Fibroblast of skin of abdomen (primary cell): ENCODE measurements at regions not wholly inside any gene's neighbourhood (a gene's known extent, or its start where the extent isn't known, plus 50 kb on each side); places are given as distances from the start of the nearest gene placed in this dataset.

Source experiments
- DNase-seq: peaks from one replicate; pipeline ENCODE4 v3.0.0-alpha.2; 2013

DNA sequence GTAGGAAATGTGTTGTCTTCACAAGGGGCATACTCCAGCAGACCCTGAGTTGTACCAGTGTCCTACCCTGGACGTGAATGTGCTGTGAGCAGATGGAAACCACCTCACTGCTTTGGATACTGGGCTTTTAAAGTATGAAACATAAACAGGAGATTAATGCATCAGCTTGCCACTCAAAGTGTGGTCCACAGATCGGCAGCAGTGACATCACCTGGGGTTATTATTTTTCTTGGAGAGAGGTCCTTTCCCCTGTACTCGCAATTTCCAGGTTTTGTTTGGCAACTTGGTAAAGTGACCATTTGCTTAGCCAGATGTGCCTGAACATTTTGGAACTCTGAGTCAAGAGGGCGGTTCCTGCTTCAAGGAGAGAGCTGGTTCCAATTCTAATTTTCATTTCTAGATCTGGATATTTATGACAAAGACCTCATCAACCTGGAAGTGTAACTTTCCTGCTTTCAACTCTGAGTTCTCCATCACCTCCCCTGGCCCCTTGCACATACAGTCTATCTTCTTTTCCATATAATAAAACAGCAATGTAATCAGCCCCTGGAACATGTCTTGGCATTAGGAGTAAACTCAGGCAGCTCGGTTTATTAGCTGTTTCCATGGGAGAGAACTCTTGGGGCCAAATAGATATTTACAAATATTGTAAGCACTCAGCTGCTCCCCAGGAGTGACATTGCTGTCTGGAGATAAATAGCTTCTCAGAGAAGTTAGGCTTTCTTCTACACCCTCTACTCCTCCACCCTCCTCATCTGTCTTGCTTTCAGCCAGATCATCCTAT, 237.0 kb upstream of the TBX3 start:
- peak; percentile 36 for DNase-seq

DNA sequence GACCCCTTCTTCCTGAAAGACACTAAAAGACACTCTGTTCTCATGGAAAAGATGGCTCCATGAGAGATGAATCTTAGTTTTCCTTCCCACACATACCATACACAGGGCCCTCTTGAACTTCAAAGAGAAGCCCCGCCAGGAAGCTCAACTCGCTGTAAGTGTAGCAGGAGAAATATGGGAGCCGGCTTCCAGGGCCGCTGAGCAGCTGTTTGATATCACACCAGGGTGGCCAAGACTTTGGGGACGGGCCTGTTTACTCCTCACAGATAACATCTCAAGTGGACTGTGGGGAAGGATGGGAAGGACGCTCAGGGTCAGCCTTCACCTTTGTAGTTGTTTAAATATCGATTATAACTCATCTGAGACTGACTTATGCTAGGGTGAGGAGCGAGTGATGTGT, 235.5 kb upstream of the TBX3 start:
- DNase-seq, result no peak

GRCh38 chr12:114918535-114919233, 234.7 kb upstream of the TBX3 start:
- peak; percentile 50 for DNase-seq

DNA sequence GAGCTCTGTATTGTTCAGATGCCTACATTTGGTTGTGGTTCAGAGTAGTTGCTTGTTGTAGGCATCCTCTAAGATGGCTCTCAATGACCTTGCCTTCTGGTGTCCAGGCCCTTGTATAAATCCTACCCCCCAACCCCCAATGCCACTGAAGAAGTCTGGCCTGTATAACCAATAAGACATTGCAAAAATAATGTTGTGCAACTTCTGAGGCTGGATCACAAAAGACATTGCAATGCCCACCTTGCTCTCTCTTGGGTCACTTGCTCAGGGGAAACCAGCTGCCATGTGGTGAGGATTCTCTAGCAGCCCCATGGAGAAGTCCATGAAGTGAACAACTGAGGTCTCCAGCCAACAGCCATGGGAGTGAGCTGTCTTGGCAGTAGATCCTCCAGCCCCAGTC, 234.0 kb upstream of the TBX3 start:
- DNase-seq, result no peak

- no peak for DNase-seq
Measured at GRCh38 chr12:114917307-114917706, 233.3 kb upstream of the TBX3 start.

DNA sequence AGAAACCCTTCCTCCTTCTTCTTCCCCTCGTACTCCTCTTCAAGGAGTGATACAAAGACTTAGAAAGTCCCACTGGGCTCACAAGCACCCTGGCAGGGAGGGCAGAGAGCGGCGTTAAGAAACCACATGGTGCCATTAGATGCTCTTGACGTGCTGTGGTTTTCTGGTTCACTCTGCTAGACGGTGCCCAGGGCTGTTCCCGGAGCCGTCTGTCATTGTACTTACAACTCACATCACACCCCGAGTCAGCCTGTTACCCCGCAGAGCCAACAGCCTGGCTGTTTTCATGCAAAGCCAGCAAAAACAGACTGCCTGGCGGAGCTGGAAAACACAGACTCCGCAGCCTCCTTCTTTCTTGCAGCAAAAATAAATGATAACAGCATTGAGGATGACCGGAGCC, 232.6 kb upstream of the TBX3 start:
- DNase-seq, result no peak

- peak; percentile 65 for DNase-seq
Measured at GRCh38 chr12:114916124-114916523, 232.1 kb upstream of the TBX3 start.

- peak; percentile 68 for DNase-seq
Measured at GRCh38 chr12:114913871-114914801, 230.2 kb upstream of the TBX3 start.

- DNase-seq, result no peak
Measured at GRCh38 chr12:114912811-114913210, 228.8 kb upstream of the TBX3 start.

DNA sequence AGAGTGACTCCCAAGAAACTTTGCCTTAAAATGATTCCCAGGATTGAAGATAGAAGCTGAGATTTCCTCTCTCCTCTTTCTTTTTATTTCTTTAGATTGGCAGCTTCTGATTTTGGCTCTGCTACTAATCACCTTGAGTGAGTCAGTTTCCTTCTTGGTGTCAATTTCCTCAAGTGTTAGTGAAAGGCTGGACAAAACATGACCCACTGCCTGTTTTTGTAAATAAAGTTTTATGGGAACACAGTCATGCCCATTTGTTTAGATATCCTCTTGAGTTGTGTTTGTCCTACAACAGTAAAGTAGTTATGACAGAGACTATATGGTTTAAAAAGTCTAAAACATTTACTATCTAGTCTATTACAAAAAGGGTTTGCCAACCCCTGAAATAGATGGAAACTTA, 227.2 kb upstream of the TBX3 start:
- no peak for DNase-seq

DNA sequence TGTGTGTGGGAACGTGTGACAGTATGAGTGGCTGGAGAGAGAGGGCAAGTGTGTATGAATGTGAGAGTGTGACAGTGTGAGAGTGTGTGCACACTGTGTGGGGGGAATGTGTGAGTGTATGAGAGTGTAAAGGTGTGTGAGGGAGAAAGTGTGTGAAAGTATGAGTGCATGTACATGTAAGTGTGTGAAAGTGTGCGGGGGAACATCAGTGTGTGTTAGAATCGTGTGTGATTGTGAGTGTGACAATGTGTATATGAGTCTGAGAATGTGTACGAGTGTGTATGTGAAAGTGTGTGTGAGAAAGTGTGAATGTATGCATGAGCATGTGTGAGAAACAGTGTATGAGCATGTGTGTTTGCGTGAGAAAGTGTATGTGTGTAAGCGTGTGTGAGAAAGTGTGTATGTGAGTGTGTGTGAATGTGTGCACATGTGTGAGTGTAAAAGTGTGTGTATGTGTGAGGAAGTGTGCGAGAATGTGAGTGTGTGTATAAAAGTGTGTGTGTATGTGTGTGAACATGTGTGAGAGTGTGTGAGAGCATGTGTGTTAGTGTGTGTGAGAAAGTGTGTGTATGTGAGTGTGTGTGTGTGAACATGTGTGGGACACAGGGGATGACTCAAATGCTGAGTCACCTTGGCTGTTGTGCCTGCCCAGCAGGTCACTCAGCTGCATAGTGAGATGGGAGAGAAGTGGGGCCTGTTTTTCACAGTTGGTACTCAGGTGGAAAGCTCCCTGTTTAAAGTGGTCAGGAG, 220.5 kb upstream of the TBX3 start:
- DNase-seq, result peak; percentile 67

DNA sequence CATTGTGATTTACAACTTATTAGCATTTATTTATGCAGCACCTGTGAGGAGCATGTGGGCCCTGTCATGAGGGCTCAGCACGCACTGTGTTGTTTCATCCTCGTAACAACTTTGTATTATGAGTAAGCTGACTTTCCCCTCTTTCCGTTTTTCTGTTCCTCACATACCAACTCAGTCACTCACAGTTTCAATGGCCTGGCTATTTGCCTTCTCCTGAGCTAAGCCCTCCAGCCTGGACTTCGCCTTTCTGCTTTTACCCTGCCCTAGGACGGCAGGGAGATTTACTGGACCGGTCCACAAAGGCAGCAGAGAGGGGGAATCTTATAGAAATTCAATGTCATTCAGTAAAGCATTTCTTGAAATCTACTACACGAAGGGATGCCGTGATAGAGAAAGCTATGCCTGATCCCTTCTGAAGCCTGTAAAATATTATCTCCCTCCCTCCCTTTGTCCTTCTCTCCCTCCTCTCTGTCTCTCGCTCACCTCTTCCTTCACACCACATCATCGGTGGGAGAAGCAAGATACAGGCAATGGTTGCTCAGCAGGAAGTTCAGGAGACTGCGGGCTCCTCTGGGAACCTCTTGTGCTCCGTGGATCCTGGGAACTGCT, 219.2 kb upstream of the TBX3 start:
- DNase-seq, result peak; percentile 92

DNA sequence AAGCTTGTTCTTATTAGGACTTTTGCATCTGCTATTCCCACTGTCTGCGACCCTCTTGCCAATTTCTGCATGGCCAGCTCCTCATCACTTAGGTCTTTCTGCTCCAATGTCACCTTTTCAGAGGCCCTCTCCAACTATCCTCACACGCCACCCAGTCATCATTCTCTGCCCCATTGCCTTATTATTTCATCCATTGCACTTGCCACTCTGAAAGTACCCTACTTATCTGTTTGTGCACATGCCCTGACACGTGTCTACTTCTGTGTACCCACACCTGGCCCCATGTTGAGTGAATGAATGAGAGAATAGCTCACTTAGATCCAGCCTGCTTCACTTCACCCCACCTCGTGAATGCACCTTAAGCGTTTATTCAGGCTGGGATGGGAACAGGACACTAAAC, 218.7 kb upstream of the TBX3 start:
- no peak for DNase-seq

DNA sequence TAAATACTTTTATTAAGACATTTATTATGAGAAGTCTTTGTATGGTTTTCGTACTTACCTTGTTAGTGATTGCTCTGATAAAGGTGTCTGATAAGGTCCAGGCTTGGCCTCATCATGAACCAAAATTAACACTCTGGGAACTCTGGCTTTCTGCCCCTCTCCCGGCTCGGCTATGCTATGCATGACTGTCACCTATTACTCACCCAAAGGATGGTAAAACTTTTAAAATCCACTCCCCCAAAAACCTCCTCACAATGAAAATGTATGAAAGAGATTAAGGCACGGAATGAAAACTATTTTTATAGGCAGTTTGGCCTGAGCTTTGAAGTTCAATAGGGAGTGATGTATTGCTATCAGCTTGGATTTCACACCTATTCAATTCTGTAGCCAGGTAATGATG, 217.3 kb upstream of the TBX3 start:
- no peak for DNase-seq

DNA sequence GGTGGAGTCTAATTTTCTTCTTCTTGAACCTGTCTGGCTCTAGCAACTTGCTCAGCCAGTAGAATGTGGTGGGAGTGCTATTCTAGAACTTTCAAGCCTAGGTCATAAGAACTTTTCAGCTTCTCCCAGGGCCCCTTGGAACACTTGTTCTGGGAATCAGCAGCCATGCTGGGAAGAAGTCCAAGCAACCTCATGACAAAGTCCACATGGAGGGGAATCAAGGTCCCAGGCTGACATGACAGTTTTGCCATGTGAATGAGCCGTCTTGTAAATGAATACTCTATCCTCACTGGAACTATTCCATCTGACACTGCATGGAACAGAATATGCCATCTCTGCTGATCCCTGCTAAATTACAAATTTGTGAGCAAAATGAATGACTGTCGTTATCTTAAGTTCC, 214.2 kb upstream of the TBX3 start:
- DNase-seq, result no peak

- peak; percentile 61 for DNase-seq
Measured at GRCh38 chr12:114895827-114896226, 211.9 kb upstream of the TBX3 start.

- DNase-seq, result no peak
Measured at GRCh38 chr12:114895081-114895480, 211.1 kb upstream of the TBX3 start.

GRCh38 chr12:114894076-114894475, 210.1 kb upstream of the TBX3 start:
- DNase-seq, result no peak

- no peak for DNase-seq
Measured at GRCh38 chr12:114888928-114889584, 205.1 kb upstream of the TBX3 start.

DNA sequence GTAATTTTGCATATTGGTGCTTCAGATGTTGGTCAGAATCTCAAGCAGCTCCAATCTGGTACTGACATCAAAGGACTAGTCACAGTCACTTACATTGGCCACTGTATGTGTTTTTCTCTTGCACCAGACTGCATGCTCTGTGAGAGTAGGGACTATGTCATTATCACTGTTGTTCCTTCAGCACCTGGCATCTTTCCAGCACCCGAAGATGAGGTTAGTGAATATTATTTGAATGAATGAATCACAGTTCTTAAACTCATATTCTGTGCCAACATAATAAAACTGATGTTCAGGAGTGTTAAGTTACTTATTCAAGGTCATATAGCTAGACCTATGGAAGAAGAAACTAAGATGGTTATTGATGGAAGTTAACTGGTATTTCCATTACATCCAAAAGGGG, 204.5 kb upstream of the TBX3 start:
- peak; percentile 50 for DNase-seq

- DNase-seq, result no peak
Measured at GRCh38 chr12:114885501-114885900, 201.5 kb upstream of the TBX3 start.
